Mammary epithelial cell (primary cell): ENCODE measurements at regions not wholly inside any gene's neighbourhood (a gene's known extent, or its start where the extent isn't known, plus 50 kb on each side); places are given as distances from the start of the nearest gene placed in this dataset.
"Not testable (repeated sequence)": the region's sequence is repeated elsewhere in the genome, so short reads cannot be mapped to it uniquely, and the experiment has no call there.

Experiments
- EZH2 ChIP-seq: IDR thresholded peaks from 2 replicates; pipeline ENCODE4 v1.6.1; 2012; ENCODE audit warnings: low read length, inconsistent platforms, borderline replicate concordance
- TF ChIP-seq, protein P1 (sequence below), 2 donors: IDR thresholded peaks in 1 of 2; conservative IDR thresholded peaks in 1 of 2; 2 replicates each; pipeline ENCODE4 v1.5.1; 2011 to 2012; ENCODE audit warnings: inconsistent platforms in 2 of 2, low read length in 2 of 2, mild to moderate bottlenecking in 2 of 2, control low read depth in 1 of 2, low read depth in 1 of 2; ENCODE audit not compliant: insufficient read depth in 1 of 2; ENCODE audit errors: extremely low read depth in 1 of 2

DNA sequence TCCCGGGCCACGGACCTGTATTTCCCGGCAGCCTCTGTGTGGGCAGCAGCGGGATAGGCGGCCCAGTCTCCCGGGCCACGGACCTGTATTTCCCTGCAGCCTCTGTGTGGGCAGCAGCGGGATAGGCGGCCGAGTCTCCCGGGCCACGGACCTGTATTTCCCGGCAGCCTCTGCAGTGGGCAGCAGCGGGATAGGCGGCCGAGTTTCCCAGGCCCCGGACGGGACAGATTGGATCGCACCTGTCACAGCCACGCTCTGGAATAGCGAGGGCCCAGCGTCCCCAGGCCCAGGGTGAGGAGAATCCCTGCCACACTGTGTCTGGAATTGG is 145.9 kb upstream of the PITRM1 start:
- TF ChIP-seq, protein P1, sequence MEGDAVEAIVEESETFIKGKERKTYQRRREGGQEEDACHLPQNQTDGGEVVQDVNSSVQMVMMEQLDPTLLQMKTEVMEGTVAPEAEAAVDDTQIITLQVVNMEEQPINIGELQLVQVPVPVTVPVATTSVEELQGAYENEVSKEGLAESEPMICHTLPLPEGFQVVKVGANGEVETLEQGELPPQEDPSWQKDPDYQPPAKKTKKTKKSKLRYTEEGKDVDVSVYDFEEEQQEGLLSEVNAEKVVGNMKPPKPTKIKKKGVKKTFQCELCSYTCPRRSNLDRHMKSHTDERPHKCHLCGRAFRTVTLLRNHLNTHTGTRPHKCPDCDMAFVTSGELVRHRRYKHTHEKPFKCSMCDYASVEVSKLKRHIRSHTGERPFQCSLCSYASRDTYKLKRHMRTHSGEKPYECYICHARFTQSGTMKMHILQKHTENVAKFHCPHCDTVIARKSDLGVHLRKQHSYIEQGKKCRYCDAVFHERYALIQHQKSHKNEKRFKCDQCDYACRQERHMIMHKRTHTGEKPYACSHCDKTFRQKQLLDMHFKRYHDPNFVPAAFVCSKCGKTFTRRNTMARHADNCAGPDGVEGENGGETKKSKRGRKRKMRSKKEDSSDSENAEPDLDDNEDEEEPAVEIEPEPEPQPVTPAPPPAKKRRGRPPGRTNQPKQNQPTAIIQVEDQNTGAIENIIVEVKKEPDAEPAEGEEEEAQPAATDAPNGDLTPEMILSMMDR (conservative IDR thresholded peaks at IDR 0.05 in 1 of 2, IDR thresholded peaks at IDR 0.05 in 1 of 2; ENCODE audit: extremely low read depth in 1 of 2, insufficient read depth in 1 of 2, low read depth in 1 of 2, low read length in 2 of 2), result not testable (repeated sequence)
- TF ChIP-seq EZH2, result not testable (repeated sequence)
